Lower lobe of right lung (tissue), 2 donors: ENCODE measurements at regions not wholly inside any gene's neighbourhood (a gene's known extent, or its start where the extent isn't known, plus 50 kb on each side); places are given as distances from the start of the nearest gene placed in this dataset.
"Not testable (repeated sequence)": the region's sequence is repeated elsewhere in the genome, so short reads cannot be mapped to it uniquely, and the experiment has no call there.

Source experiments
- ATAC-seq, 2 donors: fragments of 200-7000 bp; cut with Tn5 transposase; one replicate each; pipeline ENCODE4 v1.9.1; 2020 to 2022; ENCODE audit warnings: mild to moderate bottlenecking in 2 of 2, moderate library complexity in 2 of 2
- DNase-seq: peaks from one replicate; pipeline ENCODE4 v3.0.0-alpha.2; 2020
- H3K27ac ChIP-seq: fragments of 200-600 bp; one replicate; pipeline ENCODE4 v1.8.0; 2022
- H3K27me3 ChIP-seq: fragments of 200-600 bp; one replicate; pipeline ENCODE4 v1.8.0; 2022; ENCODE audit warnings: low read depth
- H3K36me3 ChIP-seq: fragments of 200-600 bp; one replicate; pipeline ENCODE4 v1.8.0; 2022; ENCODE audit warnings: mild to moderate bottlenecking
- H3K4me1 ChIP-seq: fragments of 200-600 bp; one replicate; pipeline ENCODE4 v1.8.0; 2022
- H3K4me3 ChIP-seq: fragments of 200-600 bp; one replicate; pipeline ENCODE4 v1.8.0; 2022; ENCODE audit warnings: mild to moderate bottlenecking
- H3K9me3 ChIP-seq: fragments of 200-600 bp; one replicate; pipeline ENCODE4 v1.8.0; 2022
- intact Hi-C: fragments of 100-400 bp; cut with DNase I; formaldehyde crosslinking; loops from one replicate; pipeline ENCODE4 v1.11.0; 2022
- TF ChIP-seq, protein P1 (sequence below): fragments of 200-600 bp; IDR thresholded peaks from one replicate; pipeline ENCODE4 v1.8.0; 2022; ENCODE audit warnings: antibody characterized with exemption, mild to moderate bottlenecking
- donor health status: DM: no; HTN: yes; CAD: no; lungs with severe emphysema.

GRCh38 chr4:110424144-110424543 is 51.8 kb upstream of the ENPEP start:
- H3K27me3 ChIP-seq, result no peaks in the 10 kb centered on the region
- no peaks in the 10 kb centered on the region for H3K36me3 ChIP-seq
- H3K4me3 ChIP-seq, result no peak overlapping the region
- H3K9me3 ChIP-seq, result no peaks in the 10 kb centered on the region
- no peak overlapping the region for H3K27ac ChIP-seq
- ATAC-seq (no peak), DNase-seq (no peak)
- intact Hi-C loops, result no loop called here
- TF ChIP-seq, protein P1, sequence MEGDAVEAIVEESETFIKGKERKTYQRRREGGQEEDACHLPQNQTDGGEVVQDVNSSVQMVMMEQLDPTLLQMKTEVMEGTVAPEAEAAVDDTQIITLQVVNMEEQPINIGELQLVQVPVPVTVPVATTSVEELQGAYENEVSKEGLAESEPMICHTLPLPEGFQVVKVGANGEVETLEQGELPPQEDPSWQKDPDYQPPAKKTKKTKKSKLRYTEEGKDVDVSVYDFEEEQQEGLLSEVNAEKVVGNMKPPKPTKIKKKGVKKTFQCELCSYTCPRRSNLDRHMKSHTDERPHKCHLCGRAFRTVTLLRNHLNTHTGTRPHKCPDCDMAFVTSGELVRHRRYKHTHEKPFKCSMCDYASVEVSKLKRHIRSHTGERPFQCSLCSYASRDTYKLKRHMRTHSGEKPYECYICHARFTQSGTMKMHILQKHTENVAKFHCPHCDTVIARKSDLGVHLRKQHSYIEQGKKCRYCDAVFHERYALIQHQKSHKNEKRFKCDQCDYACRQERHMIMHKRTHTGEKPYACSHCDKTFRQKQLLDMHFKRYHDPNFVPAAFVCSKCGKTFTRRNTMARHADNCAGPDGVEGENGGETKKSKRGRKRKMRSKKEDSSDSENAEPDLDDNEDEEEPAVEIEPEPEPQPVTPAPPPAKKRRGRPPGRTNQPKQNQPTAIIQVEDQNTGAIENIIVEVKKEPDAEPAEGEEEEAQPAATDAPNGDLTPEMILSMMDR, result no peak
- H3K4me1 ChIP-seq, result no peaks in the 10 kb centered on the region

DNA sequence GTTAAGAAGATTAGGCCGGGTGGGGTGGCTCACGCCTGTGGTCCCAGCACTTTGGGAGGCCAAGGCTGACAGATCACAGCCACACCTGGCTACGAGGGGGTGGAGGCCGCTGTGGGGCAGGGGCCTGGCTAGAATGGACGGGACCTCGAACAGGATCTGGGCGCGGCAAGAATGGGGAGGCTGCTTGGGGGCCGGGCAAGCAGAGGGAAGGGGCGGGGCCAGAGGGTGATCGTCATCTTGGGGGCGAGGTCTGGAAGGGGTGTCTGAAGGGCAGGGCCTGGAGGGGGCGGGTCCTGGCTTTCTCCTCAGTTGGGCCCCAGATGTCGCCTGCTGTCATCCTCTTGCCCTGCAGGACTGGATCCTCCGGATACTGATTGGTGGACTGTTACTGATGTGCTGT is 57.3 kb upstream of the ENPEP start:
- Histone ChIP-seq H3K9me3 (no peaks in the 10 kb centered on the region), H3K27me3 (no peaks in the 10 kb centered on the region), H3K4me3 (no peak overlapping the region), H3K36me3 (no peaks in the 10 kb centered on the region), H3K4me1 (no peaks in the 10 kb centered on the region), H3K27ac (no peak overlapping the region)
- intact Hi-C loops, result no loop called here
- ATAC-seq (no peak), DNase-seq (no peak)
- TF ChIP-seq, protein P1, result no peak

DNA sequence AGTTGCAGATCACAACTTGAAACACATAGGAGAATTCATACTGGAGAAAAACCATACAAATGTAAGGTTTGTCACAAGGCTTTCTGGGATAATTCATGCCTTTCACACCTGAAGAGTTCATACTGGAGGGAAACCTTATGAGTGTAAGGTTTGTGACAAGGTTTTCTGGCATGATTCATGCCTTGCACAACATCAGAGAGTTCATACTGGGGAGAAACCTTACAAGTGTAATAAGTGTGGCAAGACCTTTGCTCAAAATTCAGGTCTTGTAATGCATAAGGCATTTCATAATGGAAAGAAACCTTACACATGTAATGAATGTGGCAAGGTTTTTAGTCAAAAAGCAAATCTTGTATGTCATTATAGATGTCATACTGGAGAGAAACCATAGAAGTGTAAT is 58.8 kb upstream of the ENPEP start:
- TF ChIP-seq, protein P1, result no peak
- DNase-seq (no peak), ATAC-seq (no peak)
- Histone ChIP-seq H3K27me3 (no peaks in the 10 kb centered on the region), H3K4me1 (no peaks in the 10 kb centered on the region), H3K4me3 (no peak overlapping the region), H3K27ac (no peak overlapping the region), H3K36me3 (no peaks in the 10 kb centered on the region), H3K9me3 (no peaks in the 10 kb centered on the region)
- intact Hi-C loops, result no loop called here

DNA sequence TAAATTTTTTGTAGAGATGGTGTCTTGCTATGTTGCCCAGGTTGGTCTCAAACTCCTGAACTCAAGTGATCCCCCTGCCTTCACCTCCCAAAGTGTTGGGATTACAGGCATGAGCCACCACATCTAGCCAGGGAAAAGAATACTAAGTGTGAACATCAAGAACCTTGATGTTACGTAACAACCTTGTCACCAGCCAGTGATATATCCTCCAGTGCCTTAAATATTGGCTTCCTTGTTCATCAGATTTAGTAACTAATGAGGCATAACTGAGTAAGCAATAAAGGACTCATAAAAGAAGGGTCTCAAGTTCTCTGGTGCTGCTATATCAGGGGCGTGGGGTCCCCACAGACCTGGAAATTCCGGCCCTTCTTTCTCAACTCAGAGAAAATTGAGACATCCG is 60.5 kb upstream of the ENPEP start:
- no peaks in the 10 kb centered on the region for H3K36me3 ChIP-seq
- H3K9me3 ChIP-seq, result no peaks in the 10 kb centered on the region
- peak overlapping the region; percentile 6 for H3K27ac ChIP-seq
- H3K4me1 ChIP-seq, result no peaks in the 10 kb centered on the region
- H3K27me3 ChIP-seq, result no peaks in the 10 kb centered on the region
- H3K4me3 ChIP-seq, result no peak overlapping the region
- ATAC-seq, result no peak
- TF ChIP-seq, protein P1, result no peak
- no peak for DNase-seq
- intact Hi-C loops, result no loop called here

DNA sequence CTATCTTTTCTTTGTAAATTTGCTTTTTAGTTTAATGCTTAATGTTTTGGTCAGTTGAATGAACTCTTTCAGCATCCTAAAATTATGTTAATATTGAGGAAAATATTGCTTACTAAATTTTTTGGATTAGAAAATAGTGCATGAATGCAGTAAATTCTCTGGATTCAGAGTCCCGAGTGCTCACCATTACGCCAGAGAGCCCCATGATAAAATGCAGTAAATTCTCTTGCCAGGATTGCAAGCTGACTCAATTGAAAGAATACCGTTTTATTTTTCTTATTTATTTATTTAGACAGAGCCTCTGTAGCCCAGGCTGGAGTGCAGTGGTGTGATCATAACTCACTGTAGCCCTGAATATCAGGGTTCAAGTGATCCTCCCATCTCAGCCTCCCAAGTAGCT is 60.9 kb upstream of the ENPEP start:
- H3K9me3 ChIP-seq, result no peaks in the 10 kb centered on the region
- TF ChIP-seq, protein P1, result no peak
- peak overlapping the region; percentile 6 for H3K27ac ChIP-seq
- ATAC-seq (no peak), DNase-seq (no peak)
- no peaks in the 10 kb centered on the region for H3K27me3 ChIP-seq
- H3K36me3 ChIP-seq, result no peaks in the 10 kb centered on the region
- intact Hi-C loops, result no loop called here
- H3K4me1 ChIP-seq, result no peaks in the 10 kb centered on the region
- H3K4me3 ChIP-seq, result no peak overlapping the region

GRCh38 chr4:110414561-110414920 is 61.4 kb upstream of the ENPEP start:
- no peaks in the 10 kb centered on the region for H3K9me3 ChIP-seq
- no peaks in the 10 kb centered on the region for H3K36me3 ChIP-seq
- H3K4me1 ChIP-seq, result no peaks in the 10 kb centered on the region
- DNase-seq (no peak), ATAC-seq (no peak)
- no peak overlapping the region for H3K4me3 ChIP-seq
- no peak overlapping the region for H3K27ac ChIP-seq
- intact Hi-C loops, result no loop called here
- H3K27me3 ChIP-seq, result no peaks in the 10 kb centered on the region
- TF ChIP-seq, protein P1, result no peak

DNA sequence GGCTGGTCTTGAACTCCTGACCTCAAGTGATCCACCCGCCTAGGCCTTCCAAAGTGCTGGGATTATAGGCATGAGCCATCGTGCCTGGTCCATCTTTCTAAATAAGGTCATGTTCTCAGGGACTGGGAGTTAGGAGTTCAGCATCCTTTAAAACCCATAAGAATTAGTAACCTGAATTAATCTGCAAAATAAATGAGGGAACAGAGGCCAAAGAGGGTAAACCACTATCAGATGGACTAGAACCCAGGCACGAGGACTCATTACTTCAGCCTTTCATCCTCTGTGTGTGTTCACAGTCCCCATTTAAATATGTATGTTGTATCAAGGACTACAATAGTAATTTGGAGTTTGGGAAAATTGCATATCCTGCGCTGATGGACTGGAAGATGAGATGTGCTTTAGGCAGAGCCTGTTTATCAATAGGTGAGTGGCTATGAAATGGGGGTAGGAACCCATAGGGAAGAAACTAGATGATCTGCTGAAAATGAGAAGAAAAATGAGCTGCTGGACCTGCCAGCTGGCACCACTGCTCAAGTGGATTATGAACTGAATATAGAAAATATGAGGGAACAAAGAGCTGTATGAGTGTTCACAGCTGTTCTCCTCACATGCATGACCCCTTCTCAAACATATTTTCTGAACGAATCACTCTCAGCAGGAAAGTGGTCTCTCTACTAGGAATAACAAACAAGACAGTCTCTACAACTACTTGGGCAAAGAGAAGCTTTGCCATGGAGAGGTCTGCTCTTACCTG is 62.0 kb upstream of the ENPEP start:
- H3K4me1 ChIP-seq, DNase-seq, H3K9me3 ChIP-seq, H3K27me3 ChIP-seq, H3K4me3 ChIP-seq, H3K27ac ChIP-seq, H3K36me3 ChIP-seq, intact Hi-C loops: not testable (repeated sequence)
- ATAC-seq, result peak; percentile 33 to 62
